ENCODE measurements at regions not wholly inside any gene's neighbourhood (a gene's known extent, or its start where the extent isn't known, plus 50 kb on each side); places are given as distances from the start of the nearest gene placed in this dataset.

GRCh38 chr3:180179562-180179961 is 142.8 kb upstream of the PEX5L start:
- TF ChIP-seq EZH2 (IDR thresholded peaks at IDR 0.05; ENCODE audit: low read length, missing control alignments) (no peak), CTCF (conservative IDR thresholded peaks at IDR 0.05 in 1 of 2, IDR thresholded peaks at IDR 0.05 in 1 of 2; ENCODE audit: low read depth in 1 of 2, low read length in 2 of 2) (no peak)
- H3K9ac ChIP-seq (ENCODE audit: insufficient read depth, low read length) = no peak overlapping the region
- no peaks in the 10 kb centered on the region for H3K36me3 ChIP-seq (ENCODE audit: control insufficient read depth, insufficient read depth, low read length)
- no peaks in the 10 kb centered on the region for H3K79me2 ChIP-seq (ENCODE audit: control insufficient read depth, insufficient read depth, low read length)
- no peak overlapping the region for H3K4me3 ChIP-seq (replicated peaks in 1 of 4; ENCODE audit: control extremely low read depth in 1 of 4, insufficient read depth in 1 of 4, low read depth in 3 of 4, low read length in 4 of 4)
- H2AFZ ChIP-seq (ENCODE audit: low read length) = no peak overlapping the region
- no peak for DNase-seq (ENCODE audit: low read depth in 2 of 2)
- no peak overlapping the region for H3K27ac ChIP-seq (ENCODE audit: insufficient read depth, low read length)
- H3K9me3 ChIP-seq (ENCODE audit: control insufficient read depth, insufficient read depth, low read depth, low read length) = no peaks in the 10 kb centered on the region
- no peaks in the 10 kb centered on the region for H3K27me3 ChIP-seq (ENCODE audit: control insufficient read depth, insufficient read depth, low read length)
- H3K4me2 ChIP-seq (ENCODE audit: extremely low read depth, insufficient read depth, low read length) = no peak overlapping the region
- H3K4me1 ChIP-seq (ENCODE audit: control insufficient read depth, extremely low read depth, insufficient read depth, low read length) = no peaks in the 10 kb centered on the region
- H4K20me1 ChIP-seq (ENCODE audit: control insufficient read depth, extremely low read depth, insufficient read depth, low read length) = no peaks in the 10 kb centered on the region

- Histone ChIP-seq H4K20me1 (ENCODE audit: control insufficient read depth, extremely low read depth, insufficient read depth, low read length) (no peaks in the 10 kb centered on the region), H2AFZ (ENCODE audit: low read length) (no peak overlapping the region), H3K27me3 (ENCODE audit: control insufficient read depth, insufficient read depth, low read length) (no peaks in the 10 kb centered on the region), H3K9me3 (ENCODE audit: control insufficient read depth, insufficient read depth, low read depth, low read length) (no peaks in the 10 kb centered on the region), H3K9ac (ENCODE audit: insufficient read depth, low read length) (no peak overlapping the region), H3K36me3 (ENCODE audit: control insufficient read depth, insufficient read depth, low read length) (no peaks in the 10 kb centered on the region), H3K27ac (ENCODE audit: insufficient read depth, low read length) (no peak overlapping the region), H3K79me2 (ENCODE audit: control insufficient read depth, insufficient read depth, low read length) (no peaks in the 10 kb centered on the region), H3K4me2 (ENCODE audit: extremely low read depth, insufficient read depth, low read length) (no peak overlapping the region), H3K4me1 (ENCODE audit: control insufficient read depth, extremely low read depth, insufficient read depth, low read length) (no peaks in the 10 kb centered on the region), H3K4me3 (replicated peaks in 1 of 4; ENCODE audit: control extremely low read depth in 1 of 4, insufficient read depth in 1 of 4, low read depth in 3 of 4, low read length in 4 of 4) (no peak overlapping the region)
- peak; percentile 52 to 55 for DNase-seq (ENCODE audit: low read depth in 2 of 2)
- TF ChIP-seq CTCF (conservative IDR thresholded peaks at IDR 0.05 in 1 of 2, IDR thresholded peaks at IDR 0.05 in 1 of 2; ENCODE audit: low read depth in 1 of 2, low read length in 2 of 2) (no peak), EZH2 (IDR thresholded peaks at IDR 0.05; ENCODE audit: low read length, missing control alignments) (no peak)
Observed at GRCh38 chr3:180180795-180181194, 144.1 kb upstream of the PEX5L start.

GRCh38 chr3:180181387-180181786 is 144.7 kb upstream of the PEX5L start:
- H2AFZ ChIP-seq (ENCODE audit: low read length) = no peak overlapping the region
- no peak for DNase-seq (ENCODE audit: low read depth in 2 of 2)
- H4K20me1 ChIP-seq (ENCODE audit: control insufficient read depth, extremely low read depth, insufficient read depth, low read length) = no peaks in the 10 kb centered on the region
- no peaks in the 10 kb centered on the region for H3K4me1 ChIP-seq (ENCODE audit: control insufficient read depth, extremely low read depth, insufficient read depth, low read length)
- H3K36me3 ChIP-seq (ENCODE audit: control insufficient read depth, insufficient read depth, low read length) = no peaks in the 10 kb centered on the region
- H3K27me3 ChIP-seq (ENCODE audit: control insufficient read depth, insufficient read depth, low read length) = no peaks in the 10 kb centered on the region
- no peak overlapping the region for H3K4me3 ChIP-seq (replicated peaks in 1 of 4; ENCODE audit: control extremely low read depth in 1 of 4, insufficient read depth in 1 of 4, low read depth in 3 of 4, low read length in 4 of 4)
- no peaks in the 10 kb centered on the region for H3K9me3 ChIP-seq (ENCODE audit: control insufficient read depth, insufficient read depth, low read depth, low read length)
- H3K4me2 ChIP-seq (ENCODE audit: extremely low read depth, insufficient read depth, low read length) = no peak overlapping the region
- H3K79me2 ChIP-seq (ENCODE audit: control insufficient read depth, insufficient read depth, low read length) = no peaks in the 10 kb centered on the region
- H3K27ac ChIP-seq (ENCODE audit: insufficient read depth, low read length) = no peak overlapping the region
- TF ChIP-seq EZH2 (IDR thresholded peaks at IDR 0.05; ENCODE audit: low read length, missing control alignments) (no peak), CTCF (conservative IDR thresholded peaks at IDR 0.05 in 1 of 2, IDR thresholded peaks at IDR 0.05 in 1 of 2; ENCODE audit: low read depth in 1 of 2, low read length in 2 of 2) (no peak)
- no peak overlapping the region for H3K9ac ChIP-seq (ENCODE audit: insufficient read depth, low read length)

Measured in fibroblast of lung (primary cell).